Cardiac fibroblast (primary cell): ENCODE measurements at regions not wholly inside any gene's neighbourhood (a gene's known extent, or its start where the extent isn't known, plus 50 kb on each side); places are given as distances from the start of the nearest gene placed in this dataset.

Experiments used
- DNase-seq, 2 donors: peaks; one replicate each; pipeline versions ENCODE4 v3.0.0 to v3.0.0-alpha.2; 2010; ENCODE audit warnings: low read depth in 2 of 2
- H3K4me3 ChIP-seq, 2 donors: replicated peaks in 1 of 2; 1 replicate in 1 of 2; 2 replicates in 1 of 2; pipeline ENCODE4 v1.5.1; 2011; ENCODE audit warnings: low read depth in 2 of 2, low read length in 2 of 2, mild to moderate bottlenecking in 2 of 2, moderate library complexity in 1 of 2
- CTCF ChIP-seq: IDR thresholded peaks from one replicate; pipeline ENCODE4 v1.5.1; 2011; ENCODE audit warnings: low read depth, mild to moderate bottlenecking, low read length, inconsistent platforms

DNA sequence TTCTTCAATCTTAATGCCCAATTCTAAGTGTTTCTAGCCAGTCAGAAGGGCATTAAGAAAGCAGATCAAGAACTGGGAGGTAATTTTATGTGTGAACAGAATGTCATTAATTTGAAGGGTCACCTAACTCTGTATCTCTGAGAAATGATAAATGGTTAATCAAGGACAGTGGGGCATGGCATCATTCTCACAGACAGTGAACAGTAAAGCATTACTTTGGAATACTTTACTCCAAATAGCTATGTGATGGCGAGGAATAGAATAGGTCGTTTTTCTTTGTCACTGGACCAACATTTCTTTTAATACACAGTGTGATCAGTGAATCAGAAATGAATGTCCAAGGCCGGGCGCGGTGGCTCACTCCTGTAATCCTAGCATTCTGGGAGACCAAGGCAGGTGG, 166.1 kb upstream of the KRR1 start:
- TF ChIP-seq CTCF, result no peak
- no peak for DNase-seq
- no peak overlapping the region for H3K4me3 ChIP-seq

- TF ChIP-seq CTCF, result no peak
- DNase-seq, result no peak
- no peak overlapping the region for H3K4me3 ChIP-seq
These were observed 163.0 kb upstream of the KRR1 start for GRCh38 chr12:75674393-75674792.

DNA sequence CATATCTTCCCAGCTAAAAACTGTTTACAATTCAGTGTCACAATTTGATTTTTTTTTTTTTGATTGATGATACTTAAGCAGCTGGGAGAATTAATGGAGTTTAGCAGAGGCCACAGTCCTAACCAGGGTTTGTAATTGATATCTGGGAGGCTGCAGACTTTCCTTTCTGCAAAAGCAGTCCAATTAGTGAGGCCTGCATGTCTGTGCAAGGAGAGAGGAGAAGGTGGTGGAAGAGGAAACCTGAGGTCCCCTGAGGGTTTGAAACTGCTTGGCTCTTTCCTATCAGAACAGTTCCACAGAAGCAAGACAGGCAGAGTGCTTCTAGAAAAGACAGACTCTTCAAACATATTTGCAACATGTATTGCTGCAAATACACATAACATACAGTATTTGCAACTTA, 160.8 kb upstream of the KRR1 start:
- H3K4me3 ChIP-seq, result no peak overlapping the region
- no peak for DNase-seq
- TF ChIP-seq CTCF, result no peak

DNA sequence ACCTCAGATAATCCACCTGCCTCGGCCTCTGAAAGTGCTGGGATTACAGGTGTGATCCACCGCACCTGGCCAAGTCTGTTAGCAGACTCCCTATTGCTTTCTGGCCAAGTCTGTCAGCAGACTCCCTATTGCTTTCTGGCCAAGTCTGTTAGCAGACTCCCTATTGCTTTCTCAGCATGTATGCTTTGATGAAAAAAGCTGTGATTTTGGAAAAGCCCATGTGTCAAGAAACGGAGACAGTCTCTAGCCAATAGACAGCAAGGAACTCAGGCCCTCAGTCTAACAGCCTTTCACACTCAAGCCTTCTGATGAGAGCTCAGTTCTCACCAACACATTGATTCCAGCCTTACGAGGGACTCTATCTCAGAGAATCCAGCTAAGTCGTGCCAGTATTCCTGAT, 158.8 kb upstream of the KRR1 start:
- TF ChIP-seq CTCF, result no peak
- no peak overlapping the region for H3K4me3 ChIP-seq
- DNase-seq, result no peak

- TF ChIP-seq CTCF, result no peak
- peak; percentile 67 to 78 for DNase-seq
- no peak overlapping the region for H3K4me3 ChIP-seq
These were observed 155.5 kb upstream of the KRR1 start for GRCh38 chr12:75666939-75667334.

GRCh38 chr12:75666126-75666938, 154.9 kb upstream of the KRR1 start:
- TF ChIP-seq CTCF, result no peak
- DNase-seq, result peak in 1 of 2 donors; percentile 42
- H3K4me3 ChIP-seq, result no peak overlapping the region

- no peak for TF ChIP-seq CTCF
- no peak for DNase-seq
- no peak overlapping the region for H3K4me3 ChIP-seq
These were observed 153.8 kb upstream of the KRR1 start for GRCh38 chr12:75665216-75665615.
